MCF 10A (cell line): ENCODE measurements at regions not wholly inside any gene's neighbourhood (a gene's known extent, or its start where the extent isn't known, plus 50 kb on each side); places are given as distances from the start of the nearest gene placed in this dataset.
A peak's percentile ranks its signal among the peaks of the same experiment; 100 is the strongest.

ENCODE experiments used
- BruUV-seq: library from RNA; stranded (reverse); fragments of 400-500 nt; replicated peaks from 2 replicates; lab custom pipeline; 2021; lab: Mats Ljungman, UMichigan
- CTCF ChIA-PET: fragments of 300-600 bp; sonication (Branson Sonifier 250); formaldehyde crosslinking; extraction: SDS; loops from one replicate; lab custom pipeline; 2021; ENCODE audit warnings: antibody characterized with exemption, inconsistent platforms; lab: Yijun Ruan, JAX
- POLR2A ChIA-PET: fragments of 300-600, 350-650 bp; sonication (Branson Sonifier 250); formaldehyde crosslinking; extraction: SDS; loops from one replicate; lab custom pipeline; 2020; ENCODE audit warnings: antibody characterized with exemption, inconsistent platforms; lab: Yijun Ruan, JAX
- DNase-seq: peaks from one replicate; pipeline ENCODE4 v3.0.0-alpha.2; 2018; ENCODE audit not compliant: unreplicated experiment
- H3K27ac Mint-ChIP-seq: one replicate; pipeline ENCODE4 v1.8.0; 2022; ENCODE audit warnings: mild to moderate bottlenecking, low read depth, mixed read lengths; ENCODE audit not compliant: unreplicated experiment
- H3K27me3 Mint-ChIP-seq: one replicate; pipeline ENCODE4 v1.8.0; 2022; ENCODE audit warnings: mixed read lengths; ENCODE audit not compliant: insufficient read depth, unreplicated experiment
- H3K36me3 Mint-ChIP-seq: one replicate; pipeline ENCODE4 v1.8.0; 2022; ENCODE audit warnings: mild to moderate bottlenecking, moderate library complexity, mixed read lengths; ENCODE audit not compliant: insufficient read depth, unreplicated experiment
- H3K4me1 Mint-ChIP-seq: one replicate; pipeline ENCODE4 v1.8.0; 2022; ENCODE audit warnings: mixed read lengths; ENCODE audit not compliant: insufficient read depth, unreplicated experiment
- H3K4me3 Mint-ChIP-seq: one replicate; pipeline ENCODE4 v1.8.0; 2022; ENCODE audit warnings: mild to moderate bottlenecking, moderate library complexity, mixed read lengths; ENCODE audit not compliant: unreplicated experiment
- H3K9me3 Mint-ChIP-seq: one replicate; pipeline ENCODE4 v1.8.0; 2022; ENCODE audit warnings: mixed read lengths; ENCODE audit not compliant: unreplicated experiment
- intact Hi-C: fragments of 100-400 bp; cut with micrococcal nuclease; formaldehyde crosslinking; loops from 2 replicates; pipeline ENCODE4 v1.14.1; 2022
- TF ChIP-seq, protein P1 (sequence below): fragments of 200-600 bp; IDR thresholded peaks from one replicate; pipeline ENCODE4 v1.8.0; 2022; ENCODE audit warnings: antibody characterized with exemption, mild to moderate bottlenecking; ENCODE audit not compliant: unreplicated experiment

DNA sequence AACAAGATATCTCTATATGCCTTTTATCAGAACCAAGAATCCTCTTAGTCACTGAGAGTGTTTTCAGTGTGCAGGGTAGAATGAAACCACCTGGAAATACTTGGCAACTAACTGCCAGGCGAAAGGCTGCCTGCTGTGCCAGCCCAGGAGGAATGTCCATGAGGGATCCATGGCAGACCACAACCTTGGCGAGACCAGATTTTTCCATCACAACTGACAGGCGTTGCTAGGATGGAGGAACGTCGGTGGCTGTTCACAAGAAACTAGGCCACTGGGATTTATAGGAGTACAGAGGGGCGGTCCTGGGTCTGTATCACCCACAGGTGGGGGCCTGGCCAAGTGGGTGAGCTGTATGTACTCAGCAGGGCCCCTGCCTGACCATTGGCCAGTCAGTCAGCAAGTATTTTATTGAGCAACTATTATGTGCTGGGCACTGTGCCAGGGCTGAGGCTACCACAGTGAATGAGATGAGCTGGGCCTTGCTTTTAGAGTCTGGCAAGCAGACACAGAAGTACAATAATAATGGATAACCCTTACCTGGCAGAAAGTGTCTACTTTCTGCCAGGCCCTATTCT is 199.4 kb downstream of the FOXD2 start:
- Mint-ChIP-seq H3K4me1 (no peaks in the 10 kb centered on the region), H3K27ac (no peak overlapping the region), H3K36me3 (no peaks in the 10 kb centered on the region), H3K4me3 (no peak overlapping the region), H3K27me3 (peaks cover 21% of the 10 kb centered on the region), H3K9me3 (no peaks in the 10 kb centered on the region)
- intact Hi-C loops, result no loop called here
- ChIA-PET CTCF (interaction anchor here (0.6 to 1.0 kb wide), 3 partner anchors 10 to 216 kb away, joined by 3 read pairs; no protein-coding TSS in a partner anchor), POLR2A (no interaction called here)
- TF ChIP-seq, protein P1, sequence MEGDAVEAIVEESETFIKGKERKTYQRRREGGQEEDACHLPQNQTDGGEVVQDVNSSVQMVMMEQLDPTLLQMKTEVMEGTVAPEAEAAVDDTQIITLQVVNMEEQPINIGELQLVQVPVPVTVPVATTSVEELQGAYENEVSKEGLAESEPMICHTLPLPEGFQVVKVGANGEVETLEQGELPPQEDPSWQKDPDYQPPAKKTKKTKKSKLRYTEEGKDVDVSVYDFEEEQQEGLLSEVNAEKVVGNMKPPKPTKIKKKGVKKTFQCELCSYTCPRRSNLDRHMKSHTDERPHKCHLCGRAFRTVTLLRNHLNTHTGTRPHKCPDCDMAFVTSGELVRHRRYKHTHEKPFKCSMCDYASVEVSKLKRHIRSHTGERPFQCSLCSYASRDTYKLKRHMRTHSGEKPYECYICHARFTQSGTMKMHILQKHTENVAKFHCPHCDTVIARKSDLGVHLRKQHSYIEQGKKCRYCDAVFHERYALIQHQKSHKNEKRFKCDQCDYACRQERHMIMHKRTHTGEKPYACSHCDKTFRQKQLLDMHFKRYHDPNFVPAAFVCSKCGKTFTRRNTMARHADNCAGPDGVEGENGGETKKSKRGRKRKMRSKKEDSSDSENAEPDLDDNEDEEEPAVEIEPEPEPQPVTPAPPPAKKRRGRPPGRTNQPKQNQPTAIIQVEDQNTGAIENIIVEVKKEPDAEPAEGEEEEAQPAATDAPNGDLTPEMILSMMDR, result no peak
- DNase-seq, result peak; percentile 61
- no TSS peak for BruUV-seq

DNA sequence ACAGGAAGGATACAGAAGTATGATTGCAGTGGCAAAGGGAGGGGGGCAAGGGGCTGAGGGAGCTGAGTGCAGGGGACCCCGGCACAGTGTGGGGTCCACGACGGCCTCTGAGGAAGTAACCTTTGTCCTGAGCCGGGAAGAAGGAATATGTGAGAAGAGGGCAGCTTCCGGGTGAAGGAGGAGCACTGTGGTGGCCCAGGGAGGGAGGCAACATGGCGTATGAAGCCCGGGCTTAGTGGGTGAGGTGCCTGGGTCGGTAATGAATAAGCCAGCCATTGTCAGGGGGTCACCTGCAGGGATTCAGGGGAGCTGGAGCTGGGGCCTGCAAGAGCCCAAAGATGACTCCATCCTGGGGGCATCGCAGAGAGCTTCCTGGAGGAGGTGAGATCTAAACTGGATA is 200.4 kb downstream of the FOXD2 start:
- no peak overlapping the region for H3K4me3 Mint-ChIP-seq
- no TSS peak for BruUV-seq
- no peaks in the 10 kb centered on the region for H3K9me3 Mint-ChIP-seq
- H3K4me1 Mint-ChIP-seq, result no peaks in the 10 kb centered on the region
- DNase-seq, result no peak
- no peaks in the 10 kb centered on the region for H3K36me3 Mint-ChIP-seq
- H3K27ac Mint-ChIP-seq, result no peak overlapping the region
- H3K27me3 Mint-ChIP-seq, result peaks cover 10% of the 10 kb centered on the region
- intact Hi-C loops, result no loop called here
- POLR2A ChIA-PET, result no interaction called here
- TF ChIP-seq, protein P1, result no peak
- CTCF ChIA-PET, result interaction anchor here (0.6 kb wide), 1 partner anchor 471 kb away, joined by 3 read pairs; no protein-coding TSS in a partner anchor

DNA sequence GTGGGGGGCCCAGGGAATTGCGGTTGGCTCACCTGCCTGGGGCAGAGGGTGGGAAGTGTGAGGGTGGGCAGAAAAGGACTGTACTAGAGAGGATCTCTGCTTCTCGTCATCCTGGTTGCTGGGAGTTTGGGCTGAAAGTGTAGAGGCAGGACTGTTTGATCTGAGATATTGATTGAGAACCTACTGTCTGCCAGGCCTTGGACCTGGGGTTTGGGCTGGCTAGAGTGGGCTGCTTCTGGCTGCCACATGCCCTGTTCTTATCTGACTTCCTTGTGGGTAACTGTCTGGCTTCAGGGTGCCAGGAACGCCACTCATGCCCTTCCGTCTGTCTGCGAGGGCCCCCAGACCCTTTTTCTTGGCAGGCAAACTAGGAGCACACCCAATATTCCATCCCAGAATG is 200.9 kb downstream of the FOXD2 start:
- Mint-ChIP-seq H3K4me3 (no peak overlapping the region), H3K4me1 (no peaks in the 10 kb centered on the region), H3K27me3 (peaks cover 6% of the 10 kb centered on the region), H3K36me3 (no peaks in the 10 kb centered on the region), H3K9me3 (no peaks in the 10 kb centered on the region), H3K27ac (no peak overlapping the region)
- CTCF ChIA-PET, result no interaction called here
- no TSS peak for BruUV-seq
- DNase-seq, result no peak
- POLR2A ChIA-PET, result no interaction called here
- TF ChIP-seq, protein P1, result no peak
- intact Hi-C loops, result no loop called here

DNA sequence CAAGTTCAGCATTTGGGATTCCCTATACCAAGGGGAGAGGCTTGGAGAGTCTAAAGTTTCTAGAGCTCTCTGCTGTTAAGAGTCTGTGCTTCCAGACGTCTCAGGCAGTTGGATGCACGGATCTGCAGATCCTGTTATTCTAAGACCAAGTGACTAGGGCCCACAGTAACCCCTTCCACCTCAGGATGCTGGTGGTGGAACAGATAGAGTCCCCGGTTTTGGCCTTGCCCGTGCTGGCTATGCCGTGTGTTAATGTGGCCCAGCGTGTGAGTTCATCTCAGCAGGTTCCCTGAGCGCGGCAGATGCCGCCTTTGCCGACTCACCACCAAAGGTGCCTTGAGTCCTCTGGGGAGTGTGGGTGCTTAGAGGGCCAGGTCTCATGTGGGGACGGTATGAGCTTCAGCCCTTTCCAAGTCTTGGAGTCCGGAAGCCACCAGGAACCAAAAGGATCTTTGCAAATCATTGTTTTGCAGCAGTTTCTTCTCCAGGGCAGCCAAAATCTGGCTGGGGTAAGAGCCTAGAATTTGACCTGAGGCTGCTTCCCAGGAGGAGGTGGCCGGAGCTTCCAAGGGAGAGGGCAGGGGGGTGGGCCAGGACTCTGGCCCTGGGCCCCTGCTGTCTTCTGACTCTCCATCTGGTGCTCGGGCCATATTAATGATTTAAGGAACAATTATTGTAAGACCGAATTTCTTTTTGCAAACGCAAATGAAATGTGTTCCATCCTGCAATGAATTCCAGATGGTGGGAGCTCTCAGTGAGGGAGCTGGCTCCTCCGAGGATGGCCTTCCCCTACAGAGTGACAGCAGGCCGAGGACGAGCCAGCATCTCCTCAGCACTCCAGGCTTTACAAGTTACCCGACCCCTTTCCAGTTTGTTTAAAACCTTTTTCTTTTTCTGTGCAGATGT is 205.7 kb downstream of the FOXD2 start:
- intact Hi-C loops, result no loop called here
- CTCF ChIA-PET, result no interaction called here
- Mint-ChIP-seq H3K9me3 (no peaks in the 10 kb centered on the region), H3K27ac (no peak overlapping the region), H3K36me3 (no peaks in the 10 kb centered on the region), H3K4me3 (no peak overlapping the region), H3K27me3 (no peaks in the 10 kb centered on the region), H3K4me1 (no peaks in the 10 kb centered on the region)
- TF ChIP-seq, protein P1, result no peak
- DNase-seq, result no peak
- POLR2A ChIA-PET, result no interaction called here
- no TSS peak for BruUV-seq
